ENCODE measurements at regions not wholly inside any gene's neighbourhood (a gene's known extent, or its start where the extent isn't known, plus 50 kb on each side); places are given as distances from the start of the nearest gene placed in this dataset.

DNA sequence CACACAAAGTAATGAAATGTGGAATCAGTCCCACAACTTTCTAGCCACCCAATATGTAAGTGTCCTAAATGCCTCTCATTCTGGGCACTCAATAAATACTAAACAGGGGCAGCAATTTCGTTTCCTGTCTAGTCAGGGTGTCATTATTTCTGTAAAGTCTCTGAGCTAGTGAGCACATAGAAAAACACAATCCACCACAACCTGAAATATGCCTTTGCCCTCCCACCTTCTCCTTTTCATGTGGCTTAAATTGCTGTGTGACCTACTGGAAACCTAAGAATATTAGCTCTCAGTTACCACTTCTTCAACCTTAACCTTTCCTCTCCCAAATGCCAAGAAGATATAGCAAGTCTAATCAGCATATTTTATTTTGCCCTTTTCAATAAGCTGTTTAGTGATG is 456.3 kb upstream of the KCNMB2 start:
- no peak for TF ChIP-seq ZFX (IDR thresholded peaks at IDR 0.05)
- TF ChIP-seq, protein P1, sequence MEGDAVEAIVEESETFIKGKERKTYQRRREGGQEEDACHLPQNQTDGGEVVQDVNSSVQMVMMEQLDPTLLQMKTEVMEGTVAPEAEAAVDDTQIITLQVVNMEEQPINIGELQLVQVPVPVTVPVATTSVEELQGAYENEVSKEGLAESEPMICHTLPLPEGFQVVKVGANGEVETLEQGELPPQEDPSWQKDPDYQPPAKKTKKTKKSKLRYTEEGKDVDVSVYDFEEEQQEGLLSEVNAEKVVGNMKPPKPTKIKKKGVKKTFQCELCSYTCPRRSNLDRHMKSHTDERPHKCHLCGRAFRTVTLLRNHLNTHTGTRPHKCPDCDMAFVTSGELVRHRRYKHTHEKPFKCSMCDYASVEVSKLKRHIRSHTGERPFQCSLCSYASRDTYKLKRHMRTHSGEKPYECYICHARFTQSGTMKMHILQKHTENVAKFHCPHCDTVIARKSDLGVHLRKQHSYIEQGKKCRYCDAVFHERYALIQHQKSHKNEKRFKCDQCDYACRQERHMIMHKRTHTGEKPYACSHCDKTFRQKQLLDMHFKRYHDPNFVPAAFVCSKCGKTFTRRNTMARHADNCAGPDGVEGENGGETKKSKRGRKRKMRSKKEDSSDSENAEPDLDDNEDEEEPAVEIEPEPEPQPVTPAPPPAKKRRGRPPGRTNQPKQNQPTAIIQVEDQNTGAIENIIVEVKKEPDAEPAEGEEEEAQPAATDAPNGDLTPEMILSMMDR (conservative IDR thresholded peaks at IDR 0.05): no peak
- no peak overlapping the region for H3K27ac ChIP-seq

DNA sequence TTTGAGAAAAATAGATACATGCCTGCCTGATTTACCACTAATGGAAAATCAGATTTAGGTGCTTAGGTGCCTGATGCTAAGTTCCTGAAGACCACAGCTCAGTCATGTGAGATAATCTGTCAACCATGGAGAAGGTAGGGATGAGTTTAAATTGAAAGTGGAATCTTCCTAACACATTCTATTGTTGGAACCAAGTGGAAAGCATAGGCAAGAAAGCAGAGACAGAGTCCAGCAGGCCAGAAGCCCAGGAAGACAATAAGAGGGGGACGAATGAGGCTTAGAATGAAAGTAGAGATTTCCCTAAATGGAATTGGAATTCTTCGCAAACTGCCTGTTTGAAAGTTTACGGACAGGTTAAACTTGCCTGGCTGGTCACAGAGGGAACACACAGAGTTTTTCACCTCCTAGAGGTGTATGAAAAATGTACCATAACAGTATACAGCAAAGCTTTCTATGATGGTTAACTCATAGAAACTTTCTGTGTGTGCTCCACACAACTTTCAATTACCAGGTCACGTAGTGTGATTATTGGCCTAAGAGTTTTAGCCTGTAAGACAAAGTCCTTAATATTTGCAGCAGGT is 453.8 kb upstream of the KCNMB2 start:
- H3K27ac ChIP-seq: peak overlapping the region; percentile 37; the same call in 1 of the 2 replicates
- TF ChIP-seq, protein P1 (conservative IDR thresholded peaks at IDR 0.05): 0 out of 2 replicates have a peak, but pooled peaks have one; percentile 17
- no peak for TF ChIP-seq ZFX (IDR thresholded peaks at IDR 0.05)

DNA sequence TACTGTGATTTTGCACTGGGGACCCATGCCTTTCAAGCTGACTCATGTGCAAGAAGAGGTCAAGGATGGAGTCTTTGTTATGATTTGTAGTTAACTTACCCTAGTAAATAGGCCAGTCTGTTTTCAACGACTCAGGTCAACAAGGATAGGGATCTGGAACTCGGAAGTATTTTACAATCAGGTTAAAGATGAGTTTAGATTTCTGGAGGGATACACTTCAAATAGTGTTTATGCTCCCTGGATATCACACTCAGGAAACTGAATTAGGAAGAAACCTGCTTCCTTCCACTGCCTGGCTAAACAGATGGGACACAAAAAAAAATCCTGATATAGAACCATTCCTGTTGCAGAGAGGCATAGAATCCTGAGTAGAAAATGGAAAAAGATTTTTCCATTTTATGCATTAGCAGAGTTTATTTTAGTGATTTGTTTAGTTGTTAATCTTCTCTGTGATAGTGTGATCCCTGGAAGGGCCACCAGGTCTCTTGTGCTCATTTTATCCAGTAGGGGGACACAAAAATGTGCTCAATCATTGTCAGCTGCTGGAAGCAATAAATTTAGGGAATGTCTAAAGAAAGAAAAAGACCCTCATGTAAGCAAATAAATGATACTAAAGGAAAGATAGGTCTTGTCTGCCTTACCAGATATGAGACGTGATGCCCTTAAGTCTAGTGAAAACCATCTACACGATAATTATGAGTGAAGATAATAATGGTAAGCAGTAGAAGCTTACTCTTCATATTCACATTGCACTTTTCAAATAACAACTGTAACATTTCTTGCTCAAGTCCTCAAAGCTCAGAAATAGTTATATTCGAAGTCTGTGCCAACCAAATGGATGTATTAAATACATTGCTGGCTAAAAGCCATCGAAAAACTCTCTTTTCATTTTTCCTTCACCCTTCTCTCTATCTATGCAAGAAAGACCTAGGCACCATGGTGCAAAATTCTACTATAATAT is 452.1 kb upstream of the KCNMB2 start:
- TF ChIP-seq, protein P1 (conservative IDR thresholded peaks at IDR 0.05): peak; percentile 84
- no peak for TF ChIP-seq ZFX (IDR thresholded peaks at IDR 0.05)
- peak overlapping the region; percentile 92 for H3K27ac ChIP-seq

DNA sequence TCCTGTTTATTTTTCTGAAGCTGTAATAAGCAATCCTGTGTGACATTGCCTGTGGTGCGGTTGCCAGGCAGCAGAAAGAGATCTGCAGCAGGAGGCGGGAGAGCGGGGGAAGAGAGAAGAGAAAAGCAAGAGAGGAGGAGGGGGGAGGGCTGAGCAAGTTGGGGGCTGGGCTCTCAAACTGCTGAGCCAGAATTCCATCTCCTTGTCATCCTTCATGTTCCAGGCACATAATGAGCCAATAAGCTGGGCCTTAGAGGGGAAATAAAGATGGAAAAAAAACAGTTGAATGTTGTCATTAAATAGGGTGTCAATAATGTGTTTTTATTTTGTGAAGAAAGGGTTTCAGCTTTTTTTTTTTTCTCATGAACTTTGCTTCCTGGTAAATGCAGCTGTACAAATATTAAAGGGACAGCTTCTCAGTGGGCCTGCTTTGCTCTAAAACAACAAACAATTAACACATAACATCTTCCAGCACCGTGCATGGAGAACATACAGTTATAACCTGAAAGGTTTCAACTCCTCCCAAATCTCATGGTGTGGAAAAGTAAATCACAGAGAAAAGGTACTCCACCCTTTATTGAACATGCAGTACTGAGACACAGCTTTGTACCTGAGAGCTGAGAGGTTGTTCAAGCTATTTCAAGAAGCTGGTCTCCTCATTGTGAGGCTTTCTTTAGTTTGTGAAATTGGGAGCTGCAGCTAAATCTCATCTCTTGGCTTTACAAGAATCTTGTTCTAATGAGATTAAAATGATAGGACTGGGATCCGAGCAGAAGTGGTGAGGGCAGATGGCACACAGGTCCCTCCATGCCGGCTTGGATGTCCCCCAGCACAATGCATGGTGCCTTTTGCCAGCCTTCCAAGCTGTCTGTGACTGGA is 451.1 kb upstream of the KCNMB2 start:
- TF ChIP-seq ZFX (IDR thresholded peaks at IDR 0.05): no peak
- TF ChIP-seq, protein P1 (conservative IDR thresholded peaks at IDR 0.05): no peak
- H3K27ac ChIP-seq: peak overlapping the region; percentile 92

DNA sequence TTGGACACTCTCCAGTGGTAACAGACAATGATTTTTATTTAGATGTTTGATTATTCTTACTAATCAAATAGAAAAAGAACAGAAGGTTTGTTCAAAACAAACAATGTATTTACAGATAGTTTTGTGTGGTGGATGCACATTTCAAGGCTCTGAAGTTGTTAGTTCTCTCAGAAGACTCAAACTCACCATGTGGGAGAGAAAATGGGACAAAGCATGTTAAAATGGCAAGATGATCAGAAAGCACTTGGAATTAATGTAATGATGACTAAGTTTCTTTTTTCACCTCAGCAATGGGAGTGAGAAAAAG is 450.5 kb upstream of the KCNMB2 start:
- TF ChIP-seq, protein P1 (conservative IDR thresholded peaks at IDR 0.05): no peak
- no peak for TF ChIP-seq ZFX (IDR thresholded peaks at IDR 0.05)

DNA sequence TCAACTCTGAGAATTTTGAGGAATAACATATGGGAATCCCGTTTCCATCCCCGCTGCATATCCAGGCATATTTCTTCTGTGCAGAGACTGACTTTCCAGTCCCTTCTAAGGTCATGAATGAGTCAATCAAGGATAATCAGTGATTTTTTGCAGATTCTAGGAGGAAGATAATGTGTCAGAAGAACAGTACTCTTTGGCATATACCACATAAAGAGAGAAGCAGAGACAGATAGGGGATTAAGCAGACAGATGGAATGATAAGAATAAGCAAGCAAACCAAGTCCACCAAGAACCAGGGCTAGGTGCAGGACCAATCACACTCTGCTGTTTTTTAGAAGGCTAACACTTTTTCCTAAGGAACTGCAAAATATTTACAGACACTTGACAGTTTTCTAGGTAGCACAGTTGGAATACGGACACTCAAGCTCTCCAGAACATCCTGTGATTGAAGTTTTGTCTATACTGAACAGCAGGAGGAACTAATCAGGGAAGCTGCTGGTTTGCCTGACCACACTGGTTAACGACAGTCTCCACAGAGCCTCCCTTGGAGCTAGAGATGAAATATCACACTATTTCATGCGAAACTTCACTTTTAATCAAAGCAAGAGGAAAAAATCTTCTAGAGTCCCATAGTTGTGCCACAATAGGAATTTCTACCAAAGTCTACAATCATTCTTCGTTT is 450.0 kb upstream of the KCNMB2 start:
- no peak for TF ChIP-seq ZFX (IDR thresholded peaks at IDR 0.05)
- TF ChIP-seq, protein P1 (conservative IDR thresholded peaks at IDR 0.05): no peak
- peak overlapping the region; percentile 92 for H3K27ac ChIP-seq

More for the DNA sequence above, 450.5 kb upstream of the KCNMB2 start:
- peak overlapping the region; percentile 92 for H3K27ac ChIP-seq

All from C4-2B (cell line).